ENCODE measurements at regions not wholly inside any gene's neighbourhood (a gene's known extent, or its start where the extent isn't known, plus 50 kb on each side); places are given as distances from the start of the nearest gene placed in this dataset.

- TF ChIP-seq CTCF (optimal IDR thresholded peaks at IDR 0.05 in 1 of 3, IDR thresholded peaks at IDR 0.05 in 1 of 3, conservative IDR thresholded peaks at IDR 0.05 in 1 of 3; ENCODE audit: extremely low read depth in 1 of 3, insufficient read depth in 2 of 3, low read length in 3 of 3), result no peak
- TF ChIP-seq EZH2 (IDR thresholded peaks at IDR 0.05; ENCODE audit: low read length), result no peak
Measured at GRCh38 chr1:67515324-67516080, 85.3 kb upstream of the SERBP1 start.

Data from keratinocyte (primary cell).